Fibroblast of upper back skin (primary cell): ENCODE measurements at regions not wholly inside any gene's neighbourhood (a gene's known extent, or its start where the extent isn't known, plus 50 kb on each side); places are given as distances from the start of the nearest gene placed in this dataset.
"Not testable (repeated sequence)": the region's sequence is repeated elsewhere in the genome, so short reads cannot be mapped to it uniquely, and the experiment has no call there.

Experiments used
- DNase-seq: peaks from one replicate; pipeline ENCODE4 v3.0.0-alpha.2; 2013

GRCh38 chr5:60546207-60546606 lies 153.8 kb downstream of the DEPDC1B start:
- no peak for DNase-seq

- DNase-seq = no peak
Observed at GRCh38 chr5:60545551-60545950, 154.4 kb downstream of the DEPDC1B start.

GRCh38 chr5:60544142-60544541 lies 155.8 kb downstream of the DEPDC1B start:
- no peak for DNase-seq

GRCh38 chr5:60541980-60542379 lies 158.0 kb downstream of the DEPDC1B start:
- peak; percentile 77 for DNase-seq

GRCh38 chr5:60540856-60541805 lies 158.8 kb downstream of the DEPDC1B start:
- DNase-seq = peak; percentile 90

GRCh38 chr5:60538955-60539866 lies 160.8 kb downstream of the DEPDC1B start:
- peak; percentile 51 for DNase-seq

GRCh38 chr5:60538426-60538825 lies 161.5 kb downstream of the DEPDC1B start:
- DNase-seq = no peak

GRCh38 chr5:60535951-60536350 lies 164.0 kb downstream of the DEPDC1B start:
- DNase-seq = no peak

- no peak for DNase-seq
Observed at GRCh38 chr5:60535198-60535597, 164.8 kb downstream of the DEPDC1B start.

GRCh38 chr5:60533789-60534188 lies 166.2 kb downstream of the DEPDC1B start:
- DNase-seq = no peak

- DNase-seq = not testable (repeated sequence)
Observed at GRCh38 chr5:60532796-60533195, 167.2 kb downstream of the DEPDC1B start.

GRCh38 chr5:60530144-60530848 lies 169.7 kb downstream of the DEPDC1B start:
- not testable (repeated sequence) for DNase-seq

- no peak for DNase-seq
Observed at GRCh38 chr5:60529001-60529400, 171.0 kb downstream of the DEPDC1B start.

GRCh38 chr5:60527072-60527471 lies 172.9 kb downstream of the DEPDC1B start:
- DNase-seq = no peak

- no peak for DNase-seq
Observed at GRCh38 chr5:60526336-60526875, 173.6 kb downstream of the DEPDC1B start.

- peak; percentile 86 for DNase-seq
Observed at GRCh38 chr5:60522292-60522905, 177.6 kb downstream of the DEPDC1B start.

GRCh38 chr5:60521376-60522291 lies 178.3 kb downstream of the DEPDC1B start:
- DNase-seq = no peak

GRCh38 chr5:60520451-60521227 lies 179.3 kb downstream of the DEPDC1B start:
- DNase-seq = no peak

GRCh38 chr5:60519372-60519771 lies 180.6 kb downstream of the DEPDC1B start:
- no peak for DNase-seq

GRCh38 chr5:60517850-60518249 lies 182.1 kb downstream of the DEPDC1B start:
- DNase-seq = no peak
